Right lobe of liver (tissue), 4 donors: ENCODE measurements at regions not wholly inside any gene's neighbourhood (a gene's known extent, or its start where the extent isn't known, plus 50 kb on each side); places are given as distances from the start of the nearest gene placed in this dataset.

Experiments used
- POLR2A ChIP-seq: fragments of 450-650 bp; IDR thresholded peaks from one replicate; pipeline ENCODE4 v1.6.1; 2017; ENCODE audit warnings: antibody characterized with exemption, mild to moderate bottlenecking
- TF ChIP-seq, protein P1 (sequence below), 4 donors: fragments of 200-600 bp in 3 of 4; fragments of 450-650 bp in 1 of 4; IDR thresholded peaks; one replicate each; pipeline versions ENCODE4 v1.5.1 to v1.8.0; 2016 to 2022; ENCODE audit warnings: antibody characterized with exemption in 4 of 4, mild to moderate bottlenecking in 2 of 4
- donor health status: DM: no; HTN: no; CAD: no.
- donor health status: DM: no; HTN: no; CAD: no.
- donor health status: DM: no; HTN: yes; CAD: no.

GRCh38 chr6:106732376-106732940, 103.1 kb downstream of the QRSL1 start:
- TF ChIP-seq, protein P1, sequence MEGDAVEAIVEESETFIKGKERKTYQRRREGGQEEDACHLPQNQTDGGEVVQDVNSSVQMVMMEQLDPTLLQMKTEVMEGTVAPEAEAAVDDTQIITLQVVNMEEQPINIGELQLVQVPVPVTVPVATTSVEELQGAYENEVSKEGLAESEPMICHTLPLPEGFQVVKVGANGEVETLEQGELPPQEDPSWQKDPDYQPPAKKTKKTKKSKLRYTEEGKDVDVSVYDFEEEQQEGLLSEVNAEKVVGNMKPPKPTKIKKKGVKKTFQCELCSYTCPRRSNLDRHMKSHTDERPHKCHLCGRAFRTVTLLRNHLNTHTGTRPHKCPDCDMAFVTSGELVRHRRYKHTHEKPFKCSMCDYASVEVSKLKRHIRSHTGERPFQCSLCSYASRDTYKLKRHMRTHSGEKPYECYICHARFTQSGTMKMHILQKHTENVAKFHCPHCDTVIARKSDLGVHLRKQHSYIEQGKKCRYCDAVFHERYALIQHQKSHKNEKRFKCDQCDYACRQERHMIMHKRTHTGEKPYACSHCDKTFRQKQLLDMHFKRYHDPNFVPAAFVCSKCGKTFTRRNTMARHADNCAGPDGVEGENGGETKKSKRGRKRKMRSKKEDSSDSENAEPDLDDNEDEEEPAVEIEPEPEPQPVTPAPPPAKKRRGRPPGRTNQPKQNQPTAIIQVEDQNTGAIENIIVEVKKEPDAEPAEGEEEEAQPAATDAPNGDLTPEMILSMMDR (IDR thresholded peaks at IDR 0.05): no peak
- no peak for TF ChIP-seq POLR2A
